ENCODE measurements at regions not wholly inside any gene's neighbourhood (a gene's known extent, or its start where the extent isn't known, plus 50 kb on each side); places are given as distances from the start of the nearest gene placed in this dataset.
"Not testable (repeated sequence)": the region's sequence is repeated elsewhere in the genome, so short reads cannot be mapped to it uniquely, and the experiment has no call there.

DNA sequence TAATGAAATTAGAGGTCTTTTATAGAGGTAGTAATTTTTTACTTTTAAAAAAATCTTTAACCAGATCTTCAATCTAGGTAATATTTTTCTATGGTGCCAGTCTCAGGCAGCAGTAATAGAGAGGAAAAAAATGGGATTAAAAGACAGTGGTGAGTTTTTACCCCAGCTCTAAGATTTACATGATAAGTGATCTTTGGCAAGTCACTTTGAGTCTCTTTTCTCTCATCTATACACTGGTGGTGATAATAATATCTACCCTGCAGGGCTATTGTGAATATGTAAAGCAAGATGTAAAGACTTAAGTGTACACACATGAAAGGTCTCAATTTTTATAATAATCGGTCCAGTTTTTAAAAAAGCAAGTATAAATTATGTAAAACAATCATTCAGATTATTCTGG lies 786.2 kb upstream of the POU3F4 start:
- H3K27ac ChIP-seq, result no peak overlapping the region
- TF ChIP-seq ZFX (IDR thresholded peaks at IDR 0.05; ENCODE audit: borderline replicate concordance) (no peak), CTCF (IDR thresholded peaks at IDR 0.05) (no peak)

DNA sequence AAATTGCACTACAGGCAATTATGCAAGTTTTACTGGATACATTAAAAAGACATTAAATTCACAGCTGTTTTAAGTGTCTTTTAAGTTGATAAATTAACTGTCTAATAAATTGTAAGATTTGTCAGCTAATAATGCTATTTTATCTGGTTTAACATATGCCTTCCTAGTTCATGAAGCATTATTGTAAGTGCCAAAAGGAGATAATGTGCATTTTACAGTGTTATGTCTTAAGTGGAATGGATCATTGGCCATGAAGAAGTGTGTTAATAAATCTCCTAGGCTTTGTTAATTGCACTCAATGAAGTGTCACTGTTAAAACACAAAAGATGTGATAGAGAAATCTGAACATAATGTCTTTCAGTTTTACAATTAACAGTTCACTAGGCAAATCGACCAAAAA lies 784.3 kb upstream of the POU3F4 start:
- no peak overlapping the region for H3K27ac ChIP-seq
- no peak for TF ChIP-seq CTCF (IDR thresholded peaks at IDR 0.05)
- no peak for TF ChIP-seq ZFX (IDR thresholded peaks at IDR 0.05; ENCODE audit: borderline replicate concordance)

DNA sequence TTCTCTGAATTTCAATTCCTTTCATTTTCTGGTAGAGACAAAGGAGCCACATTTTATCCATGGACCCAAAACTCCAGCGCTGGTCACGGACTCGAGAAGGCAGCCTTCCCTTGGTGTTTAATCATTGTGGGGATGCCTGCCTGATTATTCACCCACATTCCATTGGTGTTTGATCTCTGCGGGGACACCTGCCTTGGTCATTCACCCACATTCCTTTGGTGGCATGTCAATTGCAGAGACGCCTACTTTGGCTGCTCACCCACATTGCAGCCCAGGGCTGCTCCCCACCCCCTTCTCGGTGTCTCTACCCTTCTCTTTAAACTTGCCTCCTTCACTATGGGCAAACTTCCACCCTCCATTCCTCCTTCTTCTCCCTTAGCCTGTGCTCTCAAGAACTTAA lies 780.7 kb upstream of the POU3F4 start:
- H3K27ac ChIP-seq, result not testable (repeated sequence)

GRCh38 chrX:82732861-82733260 lies 775.2 kb upstream of the POU3F4 start:
- TF ChIP-seq CTCF (IDR thresholded peaks at IDR 0.05), result no peak
- H3K27ac ChIP-seq, result no peak overlapping the region

- TF ChIP-seq ZFX (IDR thresholded peaks at IDR 0.05; ENCODE audit: borderline replicate concordance), result no peak
- H3K27ac ChIP-seq, result no peak overlapping the region
Observed at GRCh38 chrX:82734140-82734539, 774.0 kb upstream of the POU3F4 start.

GRCh38 chrX:82738313-82738712 lies 769.8 kb upstream of the POU3F4 start:
- not testable (repeated sequence) for H3K27ac ChIP-seq

GRCh38 chrX:82742351-82742750 lies 765.7 kb upstream of the POU3F4 start:
- H3K27ac ChIP-seq, result no peak overlapping the region
- TF ChIP-seq ZFX (IDR thresholded peaks at IDR 0.05; ENCODE audit: borderline replicate concordance) (no peak), CTCF (IDR thresholded peaks at IDR 0.05) (no peak)

GRCh38 chrX:82745725-82746124 lies 762.4 kb upstream of the POU3F4 start:
- H3K27ac ChIP-seq, result not testable (repeated sequence)

GRCh38 chrX:82748906-82749505 lies 759.1 kb upstream of the POU3F4 start:
- no peak for TF ChIP-seq ZFX (IDR thresholded peaks at IDR 0.05; ENCODE audit: borderline replicate concordance)
- no peak for TF ChIP-seq CTCF (IDR thresholded peaks at IDR 0.05)
- H3K27ac ChIP-seq, result no peak overlapping the region

GRCh38 chrX:82756272-82756671 lies 751.8 kb upstream of the POU3F4 start:
- H3K27ac ChIP-seq, result no peak overlapping the region
- TF ChIP-seq CTCF (IDR thresholded peaks at IDR 0.05) (no peak), ZFX (IDR thresholded peaks at IDR 0.05; ENCODE audit: borderline replicate concordance) (no peak)
